Brain microvascular endothelial cell (primary cell): ENCODE measurements at regions not wholly inside any gene's neighbourhood (a gene's known extent, or its start where the extent isn't known, plus 50 kb on each side); places are given as distances from the start of the nearest gene placed in this dataset.

Experiments used
- DNase-seq: peaks from one replicate; pipeline ENCODE4 v3.0.0-alpha.2; 2020
- H3K27ac ChIP-seq: fragments of 250-450 bp; sonication (Bioruptor Pico); 2 replicates; pipeline ENCODE4 v1.5.1; 2020; ENCODE audit warnings: mild to moderate bottlenecking, moderate library complexity
- H3K27me3 ChIP-seq: fragments of 250-450 bp; sonication (Bioruptor Pico); replicated peaks from 2 replicates; pipeline ENCODE4 v1.5.1; 2020; ENCODE audit warnings: mild to moderate bottlenecking
- H3K36me3 ChIP-seq: fragments of 250-450 bp; sonication (Bioruptor Pico); replicated peaks from 2 replicates; pipeline ENCODE4 v1.5.1; 2020; ENCODE audit warnings: mild to moderate bottlenecking
- H3K4me3 ChIP-seq: 2 replicates; pipeline ENCODE4 v1.5.1; 2011; ENCODE audit warnings: low read depth, mild to moderate bottlenecking, control low read depth, low read length, moderate library complexity
- CTCF ChIP-seq: IDR thresholded peaks from 2 replicates; pipeline ENCODE4 v1.5.1; 2011; ENCODE audit warnings: low read depth, mild to moderate bottlenecking, moderate library complexity, low read length, control low read depth, inconsistent platforms; ENCODE audit errors: missing control alignments
- in situ Hi-C: cut with HindIII; loops from 2 replicates; pipeline ENCODE4 v1.10.0; 2017; ENCODE audit warnings: low sequenced_read_pairs, low pct_ligation_motif_present

- peak overlapping the region; percentile 67 for H3K27ac ChIP-seq
- peak; percentile 96 for DNase-seq
- H3K27me3 ChIP-seq = no peaks in the 10 kb centered on the region
- no peak overlapping the region for H3K4me3 ChIP-seq
- no peak for TF ChIP-seq CTCF
- H3K36me3 ChIP-seq = no peaks in the 10 kb centered on the region
- in situ Hi-C loops = no loop called here
Observed at GRCh38 chr4:67035501-67035900, 509.8 kb downstream of the CENPC start.

GRCh38 chr4:67030636-67031035 lies 514.7 kb downstream of the CENPC start:
- no peaks in the 10 kb centered on the region for H3K27me3 ChIP-seq
- peak; percentile 27 for DNase-seq
- TF ChIP-seq CTCF = no peak
- H3K27ac ChIP-seq = peak overlapping the region; percentile 28
- no peaks in the 10 kb centered on the region for H3K36me3 ChIP-seq
- H3K4me3 ChIP-seq = no peak overlapping the region
- in situ Hi-C loops = no loop called here

- Histone ChIP-seq H3K27me3 (no peaks in the 10 kb centered on the region), H3K36me3 (no peaks in the 10 kb centered on the region), H3K4me3 (no peak overlapping the region), H3K27ac (no peak overlapping the region)
- in situ Hi-C loops = no loop called here
- no peak for TF ChIP-seq CTCF
- DNase-seq = no peak
Observed at GRCh38 chr4:67020438-67020797, 524.9 kb downstream of the CENPC start.

GRCh38 chr4:67019686-67020437 lies 525.4 kb downstream of the CENPC start:
- no peak for DNase-seq
- in situ Hi-C loops = no loop called here

GRCh38 chr4:67014592-67014991 lies 530.7 kb downstream of the CENPC start:
- DNase-seq = no peak
- H3K36me3 ChIP-seq = no peaks in the 10 kb centered on the region
- no peak overlapping the region for H3K4me3 ChIP-seq
- in situ Hi-C loops = no loop called here
- no peaks in the 10 kb centered on the region for H3K27me3 ChIP-seq
- TF ChIP-seq CTCF = no peak
- no peak overlapping the region for H3K27ac ChIP-seq

More at GRCh38 chr4:67019686-67020437, 525.4 kb downstream of the CENPC start:
- no peaks in the 10 kb centered on the region for H3K36me3 ChIP-seq
- no peaks in the 10 kb centered on the region for H3K27me3 ChIP-seq
- H3K4me3 ChIP-seq = no peak overlapping the region
- TF ChIP-seq CTCF = no peak
- H3K27ac ChIP-seq = peak overlapping the region; percentile 30

- no peak overlapping the region for H3K27ac ChIP-seq
- no peak overlapping the region for H3K4me3 ChIP-seq
- no peak for TF ChIP-seq CTCF
- in situ Hi-C loops = no loop called here
- DNase-seq = no peak
- no peaks in the 10 kb centered on the region for H3K27me3 ChIP-seq
- no peaks in the 10 kb centered on the region for H3K36me3 ChIP-seq
Observed at GRCh38 chr4:67006791-67007190, 538.5 kb downstream of the CENPC start.
